ENCODE measurements at regions not wholly inside any gene's neighbourhood (a gene's known extent, or its start where the extent isn't known, plus 50 kb on each side); places are given as distances from the start of the nearest gene placed in this dataset.

DNA sequence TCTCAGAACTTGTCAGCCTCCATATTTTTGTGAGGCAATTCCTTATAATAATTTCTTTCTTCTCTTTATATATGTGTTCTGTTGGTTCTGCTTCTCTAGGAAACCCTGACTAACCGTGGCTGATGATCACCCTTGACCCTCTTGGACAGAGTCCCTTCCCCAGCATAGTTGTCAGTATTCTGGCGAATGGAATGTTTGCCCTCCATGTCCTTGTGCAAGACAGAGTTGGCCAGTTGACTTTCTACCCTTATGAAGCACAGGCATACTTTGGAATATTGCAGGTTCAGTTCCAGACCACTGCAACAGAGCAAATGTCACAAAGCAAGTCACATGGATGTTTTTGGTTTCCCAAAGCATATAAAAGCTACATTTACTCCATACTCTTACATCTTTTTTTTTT is 297.7 kb upstream of the SHH start:
- TF ChIP-seq, protein P1, sequence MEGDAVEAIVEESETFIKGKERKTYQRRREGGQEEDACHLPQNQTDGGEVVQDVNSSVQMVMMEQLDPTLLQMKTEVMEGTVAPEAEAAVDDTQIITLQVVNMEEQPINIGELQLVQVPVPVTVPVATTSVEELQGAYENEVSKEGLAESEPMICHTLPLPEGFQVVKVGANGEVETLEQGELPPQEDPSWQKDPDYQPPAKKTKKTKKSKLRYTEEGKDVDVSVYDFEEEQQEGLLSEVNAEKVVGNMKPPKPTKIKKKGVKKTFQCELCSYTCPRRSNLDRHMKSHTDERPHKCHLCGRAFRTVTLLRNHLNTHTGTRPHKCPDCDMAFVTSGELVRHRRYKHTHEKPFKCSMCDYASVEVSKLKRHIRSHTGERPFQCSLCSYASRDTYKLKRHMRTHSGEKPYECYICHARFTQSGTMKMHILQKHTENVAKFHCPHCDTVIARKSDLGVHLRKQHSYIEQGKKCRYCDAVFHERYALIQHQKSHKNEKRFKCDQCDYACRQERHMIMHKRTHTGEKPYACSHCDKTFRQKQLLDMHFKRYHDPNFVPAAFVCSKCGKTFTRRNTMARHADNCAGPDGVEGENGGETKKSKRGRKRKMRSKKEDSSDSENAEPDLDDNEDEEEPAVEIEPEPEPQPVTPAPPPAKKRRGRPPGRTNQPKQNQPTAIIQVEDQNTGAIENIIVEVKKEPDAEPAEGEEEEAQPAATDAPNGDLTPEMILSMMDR (conservative IDR thresholded peaks at IDR 0.05; ENCODE audit: low read depth in 2 of 2): no peak
- TF ChIP-seq ZNF331 (CRISPR knock-in tag; IDR thresholded peaks at IDR 0.05; ENCODE audit: low read depth): no peak
- TF ChIP-seq EZH2phosphoT487 (IDR thresholded peaks at IDR 0.05; ENCODE audit: unreplicated experiment): no peak
- no peak for TF ChIP-seq EZH2 (IDR thresholded peaks at IDR 0.05; ENCODE audit: low read depth, unreplicated experiment)
- TF ChIP-seq, protein P2, sequence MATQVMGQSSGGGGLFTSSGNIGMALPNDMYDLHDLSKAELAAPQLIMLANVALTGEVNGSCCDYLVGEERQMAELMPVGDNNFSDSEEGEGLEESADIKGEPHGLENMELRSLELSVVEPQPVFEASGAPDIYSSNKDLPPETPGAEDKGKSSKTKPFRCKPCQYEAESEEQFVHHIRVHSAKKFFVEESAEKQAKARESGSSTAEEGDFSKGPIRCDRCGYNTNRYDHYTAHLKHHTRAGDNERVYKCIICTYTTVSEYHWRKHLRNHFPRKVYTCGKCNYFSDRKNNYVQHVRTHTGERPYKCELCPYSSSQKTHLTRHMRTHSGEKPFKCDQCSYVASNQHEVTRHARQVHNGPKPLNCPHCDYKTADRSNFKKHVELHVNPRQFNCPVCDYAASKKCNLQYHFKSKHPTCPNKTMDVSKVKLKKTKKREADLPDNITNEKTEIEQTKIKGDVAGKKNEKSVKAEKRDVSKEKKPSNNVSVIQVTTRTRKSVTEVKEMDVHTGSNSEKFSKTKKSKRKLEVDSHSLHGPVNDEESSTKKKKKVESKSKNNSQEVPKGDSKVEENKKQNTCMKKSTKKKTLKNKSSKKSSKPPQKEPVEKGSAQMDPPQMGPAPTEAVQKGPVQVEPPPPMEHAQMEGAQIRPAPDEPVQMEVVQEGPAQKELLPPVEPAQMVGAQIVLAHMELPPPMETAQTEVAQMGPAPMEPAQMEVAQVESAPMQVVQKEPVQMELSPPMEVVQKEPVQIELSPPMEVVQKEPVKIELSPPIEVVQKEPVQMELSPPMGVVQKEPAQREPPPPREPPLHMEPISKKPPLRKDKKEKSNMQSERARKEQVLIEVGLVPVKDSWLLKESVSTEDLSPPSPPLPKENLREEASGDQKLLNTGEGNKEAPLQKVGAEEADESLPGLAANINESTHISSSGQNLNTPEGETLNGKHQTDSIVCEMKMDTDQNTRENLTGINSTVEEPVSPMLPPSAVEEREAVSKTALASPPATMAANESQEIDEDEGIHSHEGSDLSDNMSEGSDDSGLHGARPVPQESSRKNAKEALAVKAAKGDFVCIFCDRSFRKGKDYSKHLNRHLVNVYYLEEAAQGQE (IDR thresholded peaks at IDR 0.05; ENCODE audit: unreplicated experiment): no peak

All from GM23338 (cell line).